ENCODE measurements at regions not wholly inside any gene's neighbourhood (a gene's known extent, or its start where the extent isn't known, plus 50 kb on each side); places are given as distances from the start of the nearest gene placed in this dataset.
"Not testable (repeated sequence)": the region's sequence is repeated elsewhere in the genome, so short reads cannot be mapped to it uniquely, and the experiment has no call there.

DNA sequence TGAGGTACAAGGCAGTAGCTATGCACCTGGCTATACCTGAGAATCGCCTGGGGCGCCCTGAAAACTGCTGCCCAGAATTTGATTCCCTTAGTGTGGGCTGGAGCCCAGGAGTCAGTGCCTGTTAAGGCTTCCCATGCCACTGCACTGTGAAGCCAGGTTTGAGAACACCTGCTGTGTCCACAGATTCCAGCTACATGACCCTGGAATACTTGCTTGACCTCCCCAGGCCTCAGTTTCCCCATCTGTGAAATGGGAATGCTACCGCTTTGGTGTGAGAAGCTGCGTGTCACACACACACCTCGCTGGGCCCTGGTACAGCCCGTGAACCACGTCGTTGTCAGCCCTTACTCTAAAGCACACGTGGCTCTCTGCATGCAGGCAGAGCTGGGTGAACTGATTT lies 271.0 kb downstream of the C16orf95 start:
- H3K27me3 Mint-ChIP-seq (ENCODE audit: low read depth): peaks cover 2% of the 10 kb centered on the region
- TF ChIP-seq, protein P1, sequence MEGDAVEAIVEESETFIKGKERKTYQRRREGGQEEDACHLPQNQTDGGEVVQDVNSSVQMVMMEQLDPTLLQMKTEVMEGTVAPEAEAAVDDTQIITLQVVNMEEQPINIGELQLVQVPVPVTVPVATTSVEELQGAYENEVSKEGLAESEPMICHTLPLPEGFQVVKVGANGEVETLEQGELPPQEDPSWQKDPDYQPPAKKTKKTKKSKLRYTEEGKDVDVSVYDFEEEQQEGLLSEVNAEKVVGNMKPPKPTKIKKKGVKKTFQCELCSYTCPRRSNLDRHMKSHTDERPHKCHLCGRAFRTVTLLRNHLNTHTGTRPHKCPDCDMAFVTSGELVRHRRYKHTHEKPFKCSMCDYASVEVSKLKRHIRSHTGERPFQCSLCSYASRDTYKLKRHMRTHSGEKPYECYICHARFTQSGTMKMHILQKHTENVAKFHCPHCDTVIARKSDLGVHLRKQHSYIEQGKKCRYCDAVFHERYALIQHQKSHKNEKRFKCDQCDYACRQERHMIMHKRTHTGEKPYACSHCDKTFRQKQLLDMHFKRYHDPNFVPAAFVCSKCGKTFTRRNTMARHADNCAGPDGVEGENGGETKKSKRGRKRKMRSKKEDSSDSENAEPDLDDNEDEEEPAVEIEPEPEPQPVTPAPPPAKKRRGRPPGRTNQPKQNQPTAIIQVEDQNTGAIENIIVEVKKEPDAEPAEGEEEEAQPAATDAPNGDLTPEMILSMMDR (IDR thresholded peaks at IDR 0.05): no peak
- H3K27ac Mint-ChIP-seq (ENCODE audit: unreplicated experiment): no peak overlapping the region
- peaks cover 22% of the 10 kb centered on the region for H3K4me1 Mint-ChIP-seq (ENCODE audit: low read depth)
- no peaks in the 10 kb centered on the region for H3K36me3 Mint-ChIP-seq (ENCODE audit: low read depth)
- no peak for DNase-seq (ENCODE audit: low spot score)
- no peak overlapping the region for H3K4me3 Mint-ChIP-seq (ENCODE audit: unreplicated experiment)
- no peaks in the 10 kb centered on the region for H3K9me3 Mint-ChIP-seq (ENCODE audit: low read depth)

DNA sequence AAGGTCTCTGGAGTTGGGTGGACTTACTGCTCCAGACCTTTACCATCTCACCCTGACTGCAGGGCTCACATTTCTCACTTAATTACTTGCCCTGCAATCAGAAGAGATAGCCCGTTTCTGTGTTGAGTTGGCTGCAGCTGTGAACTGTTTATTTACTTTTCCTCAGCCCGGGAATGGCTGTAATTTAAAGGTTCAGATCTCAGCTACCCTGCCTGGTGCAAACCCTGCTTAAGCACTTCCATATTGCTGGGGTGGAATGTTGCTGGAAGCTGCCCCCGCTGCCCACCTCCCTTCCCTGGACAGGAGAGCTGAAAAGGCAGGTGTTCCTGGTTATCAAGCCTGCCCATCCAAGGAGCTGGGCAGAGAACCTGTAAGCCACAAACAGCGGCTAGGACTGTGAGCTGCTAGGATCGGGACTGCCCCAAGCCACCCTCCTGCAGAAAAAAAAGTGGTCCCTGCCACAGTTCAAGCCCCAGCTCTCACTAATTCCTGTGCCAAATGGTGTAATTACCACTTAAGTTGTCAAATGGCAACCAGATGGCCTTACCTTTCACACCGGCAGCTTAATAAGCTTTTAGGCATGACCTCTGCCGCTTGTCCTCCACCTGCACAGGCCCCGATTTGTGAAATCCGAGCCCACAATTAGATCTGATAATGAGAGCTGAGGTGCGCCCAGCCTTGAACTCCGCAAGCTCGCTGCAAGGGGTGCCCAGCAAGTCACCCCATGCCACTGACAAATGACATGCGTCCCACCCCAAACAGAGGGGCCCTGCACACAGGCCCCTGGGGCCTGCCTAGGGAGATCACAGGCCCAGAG lies 269.8 kb downstream of the C16orf95 start:
- no peaks in the 10 kb centered on the region for H3K36me3 Mint-ChIP-seq (ENCODE audit: low read depth)
- H3K27me3 Mint-ChIP-seq (ENCODE audit: low read depth): peaks cover 2% of the 10 kb centered on the region
- TF ChIP-seq, protein P1 (IDR thresholded peaks at IDR 0.05): no peak
- no peaks in the 10 kb centered on the region for H3K9me3 Mint-ChIP-seq (ENCODE audit: low read depth)
- peaks cover 22% of the 10 kb centered on the region for H3K4me1 Mint-ChIP-seq (ENCODE audit: low read depth)
- H3K27ac Mint-ChIP-seq (ENCODE audit: unreplicated experiment): no peak overlapping the region
- no peak for DNase-seq (ENCODE audit: low spot score)
- H3K4me3 Mint-ChIP-seq (ENCODE audit: unreplicated experiment): no peak overlapping the region

DNA sequence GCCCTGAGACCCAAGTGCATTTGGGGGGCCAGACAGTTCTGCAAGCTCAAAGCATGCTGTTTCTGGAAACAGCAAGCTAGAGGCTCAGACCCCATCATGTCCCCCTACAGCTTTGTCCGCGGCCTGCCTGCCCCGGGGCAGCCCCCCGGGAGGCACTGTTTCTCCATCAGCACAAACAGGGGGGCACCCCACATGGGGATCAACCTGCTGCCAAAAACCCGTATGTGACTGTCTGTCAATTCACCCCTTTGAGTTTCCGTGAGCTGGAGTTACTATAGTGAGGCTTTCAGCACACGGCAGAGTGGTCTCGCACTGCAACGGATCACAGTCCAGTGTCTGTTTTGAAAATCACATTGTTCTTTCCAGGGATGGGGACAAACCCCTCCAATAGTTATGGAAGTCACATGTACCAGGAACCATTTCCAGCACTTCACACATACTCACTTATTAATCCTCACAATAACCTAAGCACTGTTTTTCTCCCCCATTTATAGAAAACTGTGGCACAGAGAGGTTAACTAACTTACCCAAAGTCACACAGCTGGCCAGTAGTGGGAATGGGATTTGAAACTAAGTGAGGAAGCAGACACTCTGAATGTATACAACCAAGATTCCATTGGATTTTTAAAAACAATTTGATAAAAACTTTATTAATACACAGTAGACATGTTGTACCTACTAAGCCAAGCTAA lies 269.0 kb downstream of the C16orf95 start:
- Mint-ChIP-seq H3K27ac (ENCODE audit: unreplicated experiment) (no peak overlapping the region), H3K27me3 (ENCODE audit: low read depth) (peaks cover 2% of the 10 kb centered on the region)

DNA sequence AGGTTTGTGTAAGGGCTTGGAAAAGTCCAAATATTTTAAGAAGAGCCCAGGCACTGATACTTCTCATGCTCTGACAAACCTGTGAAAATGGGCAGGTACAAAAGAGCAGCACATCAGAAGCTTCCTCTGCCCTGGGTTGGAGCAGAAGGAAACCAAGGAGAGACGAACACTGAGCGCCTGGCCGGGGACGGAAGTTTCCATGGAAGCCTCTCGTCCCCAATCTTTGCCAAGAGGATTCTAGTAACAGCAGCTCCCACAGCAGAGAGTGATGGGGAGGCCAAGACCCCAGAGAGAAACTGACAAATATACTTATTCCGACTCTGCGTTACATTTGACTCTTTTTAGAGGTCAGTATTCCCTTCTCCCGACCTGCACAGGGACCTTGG lies 268.5 kb downstream of the C16orf95 start:
- H3K27me3 Mint-ChIP-seq (ENCODE audit: low read depth): peaks cover 2% of the 10 kb centered on the region
- no peak for DNase-seq (ENCODE audit: low spot score)
- H3K36me3 Mint-ChIP-seq (ENCODE audit: low read depth): no peaks in the 10 kb centered on the region
- H3K9me3 Mint-ChIP-seq (ENCODE audit: low read depth): no peaks in the 10 kb centered on the region
- peaks cover 12% of the 10 kb centered on the region for H3K4me1 Mint-ChIP-seq (ENCODE audit: low read depth)
- TF ChIP-seq, protein P1 (IDR thresholded peaks at IDR 0.05): no peak
- H3K4me3 Mint-ChIP-seq (ENCODE audit: unreplicated experiment): no peak overlapping the region
- no peak overlapping the region for H3K27ac Mint-ChIP-seq (ENCODE audit: unreplicated experiment)

More for the DNA sequence above, 269.0 kb downstream of the C16orf95 start:
- TF ChIP-seq, protein P1 (IDR thresholded peaks at IDR 0.05): no peak
- Mint-ChIP-seq H3K4me1 (ENCODE audit: low read depth) (peaks cover 18% of the 10 kb centered on the region), H3K36me3 (ENCODE audit: low read depth) (no peaks in the 10 kb centered on the region), H3K4me3 (ENCODE audit: unreplicated experiment) (no peak overlapping the region), H3K9me3 (ENCODE audit: low read depth) (no peaks in the 10 kb centered on the region)
- DNase-seq (ENCODE audit: low spot score): no peak

DNA sequence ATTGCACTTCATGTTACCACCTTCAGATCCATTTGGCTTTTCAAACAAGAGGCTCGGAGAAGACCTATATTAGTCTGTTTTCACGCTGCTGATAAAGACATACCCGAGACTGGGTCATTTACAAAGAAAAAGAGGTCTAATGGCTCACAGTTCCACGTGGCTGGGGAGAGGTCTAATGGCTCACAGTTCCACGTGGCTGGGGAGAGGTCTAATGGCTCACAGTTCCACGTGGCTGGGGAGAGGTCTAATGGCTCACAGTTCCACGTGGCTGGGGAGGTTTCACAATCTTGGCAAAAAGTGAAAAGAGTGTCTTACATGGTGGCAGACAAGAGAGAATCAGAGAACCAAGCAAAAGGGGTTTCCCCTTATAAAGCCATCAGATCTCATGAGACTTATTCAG lies 268.0 kb downstream of the C16orf95 start:
- H3K36me3 Mint-ChIP-seq (ENCODE audit: low read depth); H3K27me3 Mint-ChIP-seq (ENCODE audit: low read depth): not testable (repeated sequence)

More for the DNA sequence above, 268.0 kb downstream of the C16orf95 start:
- H3K4me1 Mint-ChIP-seq (ENCODE audit: low read depth); H3K9me3 Mint-ChIP-seq (ENCODE audit: low read depth); DNase-seq (ENCODE audit: low spot score); H3K4me3 Mint-ChIP-seq (ENCODE audit: unreplicated experiment); H3K27ac Mint-ChIP-seq (ENCODE audit: unreplicated experiment): not testable (repeated sequence)
